GM12864 (cell line): ENCODE measurements at regions not wholly inside any gene's neighbourhood (a gene's known extent, or its start where the extent isn't known, plus 50 kb on each side); places are given as distances from the start of the nearest gene placed in this dataset.

Experiments used
- DNase-seq: peaks from one replicate; pipeline ENCODE4 v3.0.0-alpha.2; 2011; ENCODE audit warnings: low read depth
- H3K4me3 ChIP-seq: 2 replicates; pipeline ENCODE4 v1.5.1; 2011; ENCODE audit warnings: mild to moderate bottlenecking, low read depth, low read length, control low read depth
- CTCF ChIP-seq: IDR thresholded peaks from 2 replicates; pipeline ENCODE4 v1.5.1; 2011; ENCODE audit warnings: low read depth, mild to moderate bottlenecking, moderate library complexity, low read length, control low read depth, inconsistent platforms; ENCODE audit errors: missing control alignments

- DNase-seq = no peak
- TF ChIP-seq CTCF = no peak
- no peak overlapping the region for H3K4me3 ChIP-seq
Measured at GRCh38 chr1:38690790-38691449, 168.7 kb downstream of the RRAGC start.

- DNase-seq = no peak
- TF ChIP-seq CTCF = no peak
- H3K4me3 ChIP-seq = no peak overlapping the region
Measured at GRCh38 chr1:38686927-38687255, 172.7 kb downstream of the RRAGC start.

- H3K4me3 ChIP-seq = no peak overlapping the region
- DNase-seq = no peak
- TF ChIP-seq CTCF = no peak
Measured at GRCh38 chr1:38686167-38686926, 173.2 kb downstream of the RRAGC start.

DNA sequence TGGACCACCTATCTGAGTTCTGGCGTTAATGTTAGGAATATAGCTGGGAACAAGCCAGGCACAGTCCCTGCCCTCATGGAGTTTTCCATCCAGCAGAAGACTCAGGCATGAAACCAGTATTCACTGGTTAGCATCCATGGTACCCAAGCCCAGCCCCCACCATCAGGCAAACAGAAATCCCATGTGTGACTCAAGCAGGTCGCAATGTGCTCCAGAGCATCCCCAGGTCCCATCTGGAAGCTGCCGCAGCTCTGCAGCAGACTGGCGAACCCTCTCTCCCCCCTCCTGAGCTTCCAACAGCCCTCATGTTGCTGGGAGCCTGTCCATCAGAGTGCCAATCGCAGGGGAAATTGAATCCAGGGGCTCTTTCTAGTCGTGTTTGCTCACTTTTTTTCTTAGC lies 174.2 kb downstream of the RRAGC start:
- TF ChIP-seq CTCF = no peak

DNA sequence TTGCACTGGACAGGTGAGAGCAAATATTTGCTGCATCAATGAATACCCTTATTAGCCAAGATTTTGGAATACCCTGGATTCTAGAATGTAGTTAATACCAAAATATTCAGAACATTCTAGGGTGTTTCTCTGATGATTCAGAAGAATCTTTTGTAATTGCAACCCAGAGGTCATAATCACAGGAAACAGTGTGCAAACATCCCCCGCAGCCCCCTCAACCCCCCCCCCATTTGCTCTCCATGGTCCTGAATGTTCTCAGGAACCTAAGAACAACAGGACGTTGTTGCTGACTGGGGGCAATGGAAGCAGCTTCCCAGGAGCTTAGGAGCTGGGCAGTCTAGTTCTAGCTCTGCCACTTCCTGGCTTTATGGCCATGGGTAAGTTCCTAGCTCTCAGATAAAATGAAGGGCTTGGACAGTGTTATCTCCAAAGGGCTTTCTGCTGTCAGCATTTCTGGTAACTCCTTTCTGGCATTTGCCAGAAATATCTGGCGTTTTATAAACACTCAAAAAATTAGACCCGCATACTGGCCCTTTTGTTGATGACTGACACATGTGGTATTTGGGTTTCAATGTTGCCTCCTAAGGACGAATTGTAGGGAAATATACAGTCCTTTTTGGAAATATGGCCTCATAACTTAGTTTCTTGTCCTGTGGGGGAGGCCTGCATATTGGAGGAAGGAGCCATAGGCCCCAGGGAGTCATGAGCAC lies 178.6 kb downstream of the RRAGC start:
- no peak for DNase-seq
- no peak overlapping the region for H3K4me3 ChIP-seq
- no peak for TF ChIP-seq CTCF

More for the DNA sequence above, 174.2 kb downstream of the RRAGC start:
- no peak for DNase-seq
- H3K4me3 ChIP-seq = no peak overlapping the region

DNA sequence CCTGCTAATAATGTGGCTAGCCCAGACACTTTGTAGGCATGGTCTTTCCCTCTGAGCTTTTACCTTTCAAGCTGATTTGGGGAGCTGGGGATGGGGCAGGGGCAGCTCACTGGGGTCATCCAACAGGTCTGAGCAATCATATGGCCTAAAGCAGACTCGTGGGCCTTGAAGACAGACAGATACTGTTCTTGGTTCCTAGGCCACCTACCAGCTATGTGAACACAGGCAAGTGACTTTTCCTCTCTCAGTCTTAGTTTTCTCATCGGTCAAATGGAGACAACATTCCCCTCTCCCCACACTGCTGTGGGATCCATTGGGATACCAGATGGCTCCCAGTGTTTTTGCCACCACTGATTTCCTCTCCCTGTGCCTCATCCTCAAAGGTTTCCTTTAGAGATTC lies 181.8 kb downstream of the RRAGC start:
- no peak for TF ChIP-seq CTCF
- no peak overlapping the region for H3K4me3 ChIP-seq
- no peak for DNase-seq

DNA sequence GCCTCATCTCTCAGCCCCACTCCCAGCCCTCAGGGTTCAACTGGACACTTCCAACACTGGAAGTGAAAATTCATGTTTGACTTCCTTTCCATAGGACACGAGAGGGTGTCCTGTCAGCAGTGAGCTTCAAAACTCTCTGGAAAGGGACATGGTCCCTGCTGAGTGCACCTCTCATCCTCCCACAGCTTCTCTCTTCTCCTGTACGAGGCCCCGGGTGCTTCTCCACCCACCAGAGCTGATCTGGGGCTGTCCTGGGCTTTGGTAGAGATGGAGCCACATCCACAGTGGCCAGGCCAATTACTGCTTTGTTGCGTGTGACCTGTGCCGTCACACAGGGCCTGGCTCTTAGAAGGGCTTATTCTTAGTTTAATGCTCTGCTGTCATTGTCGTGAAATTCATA lies 182.3 kb downstream of the RRAGC start:
- no peak for TF ChIP-seq CTCF
- DNase-seq = no peak
- H3K4me3 ChIP-seq = no peak overlapping the region
